ENCODE measurements at regions not wholly inside any gene's neighbourhood (a gene's known extent, or its start where the extent isn't known, plus 50 kb on each side); places are given as distances from the start of the nearest gene placed in this dataset.

- TF ChIP-seq CTCF (IDR thresholded peaks at IDR 0.05; ENCODE audit: insufficient read depth, low read length) (no peak), POLR2AphosphoS5 (IDR thresholded peaks at IDR 0.05; ENCODE audit: low read depth) (no peak)
- TF ChIP-seq, protein P1, sequence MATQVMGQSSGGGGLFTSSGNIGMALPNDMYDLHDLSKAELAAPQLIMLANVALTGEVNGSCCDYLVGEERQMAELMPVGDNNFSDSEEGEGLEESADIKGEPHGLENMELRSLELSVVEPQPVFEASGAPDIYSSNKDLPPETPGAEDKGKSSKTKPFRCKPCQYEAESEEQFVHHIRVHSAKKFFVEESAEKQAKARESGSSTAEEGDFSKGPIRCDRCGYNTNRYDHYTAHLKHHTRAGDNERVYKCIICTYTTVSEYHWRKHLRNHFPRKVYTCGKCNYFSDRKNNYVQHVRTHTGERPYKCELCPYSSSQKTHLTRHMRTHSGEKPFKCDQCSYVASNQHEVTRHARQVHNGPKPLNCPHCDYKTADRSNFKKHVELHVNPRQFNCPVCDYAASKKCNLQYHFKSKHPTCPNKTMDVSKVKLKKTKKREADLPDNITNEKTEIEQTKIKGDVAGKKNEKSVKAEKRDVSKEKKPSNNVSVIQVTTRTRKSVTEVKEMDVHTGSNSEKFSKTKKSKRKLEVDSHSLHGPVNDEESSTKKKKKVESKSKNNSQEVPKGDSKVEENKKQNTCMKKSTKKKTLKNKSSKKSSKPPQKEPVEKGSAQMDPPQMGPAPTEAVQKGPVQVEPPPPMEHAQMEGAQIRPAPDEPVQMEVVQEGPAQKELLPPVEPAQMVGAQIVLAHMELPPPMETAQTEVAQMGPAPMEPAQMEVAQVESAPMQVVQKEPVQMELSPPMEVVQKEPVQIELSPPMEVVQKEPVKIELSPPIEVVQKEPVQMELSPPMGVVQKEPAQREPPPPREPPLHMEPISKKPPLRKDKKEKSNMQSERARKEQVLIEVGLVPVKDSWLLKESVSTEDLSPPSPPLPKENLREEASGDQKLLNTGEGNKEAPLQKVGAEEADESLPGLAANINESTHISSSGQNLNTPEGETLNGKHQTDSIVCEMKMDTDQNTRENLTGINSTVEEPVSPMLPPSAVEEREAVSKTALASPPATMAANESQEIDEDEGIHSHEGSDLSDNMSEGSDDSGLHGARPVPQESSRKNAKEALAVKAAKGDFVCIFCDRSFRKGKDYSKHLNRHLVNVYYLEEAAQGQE (IDR thresholded peaks at IDR 0.05; ENCODE audit: insufficient replicate concordance, low read depth), result no peak
Observed at GRCh38 chr14:71579331-71579730, 352.9 kb upstream of the RGS6 start.
